GM19328 (cell line): ENCODE measurements at regions not wholly inside any gene's neighbourhood (a gene's known extent, or its start where the extent isn't known, plus 50 kb on each side); places are given as distances from the start of the nearest gene placed in this dataset.

Source experiments
- ATAC-seq: cut with Tn5 transposase; IDR thresholded peaks from one replicate; pipeline ENCODE4 v1.9.1; 2021; ENCODE audit warnings: mild to moderate bottlenecking, moderate library complexity; ENCODE audit not compliant: unreplicated experiment

- no peak for ATAC-seq
These were observed 170.2 kb upstream of the ZMIZ1 start for GRCh38 chr10:78898341-78899097.

GRCh38 chr10:78899098-78899754, 169.5 kb upstream of the ZMIZ1 start:
- no peak for ATAC-seq

GRCh38 chr10:78899996-78900714, 168.6 kb upstream of the ZMIZ1 start:
- ATAC-seq, result no peak

GRCh38 chr10:78900715-78901430, 167.9 kb upstream of the ZMIZ1 start:
- no peak for ATAC-seq

GRCh38 chr10:78901694-78902093, 167.1 kb upstream of the ZMIZ1 start:
- no peak for ATAC-seq

GRCh38 chr10:78902815-78903214, 166.0 kb upstream of the ZMIZ1 start:
- ATAC-seq, result no peak

- ATAC-seq, result no peak
These were observed 165.3 kb upstream of the ZMIZ1 start for GRCh38 chr10:78903341-78903940.

GRCh38 chr10:78904196-78904595, 164.6 kb upstream of the ZMIZ1 start:
- no peak for ATAC-seq

GRCh38 chr10:78905015-78905956, 163.5 kb upstream of the ZMIZ1 start:
- no peak for ATAC-seq

GRCh38 chr10:78905957-78906308, 162.8 kb upstream of the ZMIZ1 start:
- no peak for ATAC-seq

- no peak for ATAC-seq
These were observed 161.9 kb upstream of the ZMIZ1 start for GRCh38 chr10:78906734-78907390.

GRCh38 chr10:78907551-78908211, 161.1 kb upstream of the ZMIZ1 start:
- ATAC-seq, result no peak

GRCh38 chr10:78909221-78909620, 159.5 kb upstream of the ZMIZ1 start:
- ATAC-seq, result no peak

GRCh38 chr10:78910021-78910420, 158.7 kb upstream of the ZMIZ1 start:
- ATAC-seq, result no peak

- ATAC-seq, result no peak
These were observed 158.3 kb upstream of the ZMIZ1 start for GRCh38 chr10:78910476-78910875.

- no peak for ATAC-seq
These were observed 157.9 kb upstream of the ZMIZ1 start for GRCh38 chr10:78910886-78911285.

GRCh38 chr10:78911533-78912340, 157.0 kb upstream of the ZMIZ1 start:
- ATAC-seq, result no peak
